ENCODE measurements at regions not wholly inside any gene's neighbourhood (a gene's known extent, or its start where the extent isn't known, plus 50 kb on each side); places are given as distances from the start of the nearest gene placed in this dataset.

DNA sequence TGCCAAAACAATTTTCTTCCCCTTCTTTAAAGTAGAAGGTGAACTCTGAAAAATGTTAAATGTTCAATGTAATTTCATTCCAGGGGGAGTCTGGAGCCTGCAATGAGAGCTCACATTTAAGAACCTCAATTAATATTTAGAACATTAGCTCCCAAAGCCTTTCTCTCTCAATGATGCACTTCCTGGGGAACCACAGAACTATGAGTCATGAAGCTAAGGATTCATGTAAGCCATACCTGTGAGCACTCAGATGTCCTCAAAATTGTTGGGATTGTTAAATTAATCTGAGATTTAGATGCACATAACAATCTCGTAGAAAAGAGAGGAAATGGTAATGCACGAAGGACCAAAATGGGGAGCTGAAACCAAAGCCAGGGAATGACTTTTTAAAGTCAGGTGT is 244.2 kb upstream of the LRIG1 start:
- DNase-seq (ENCODE audit: low spot score) (no peak), ATAC-seq (ENCODE audit: low read depth) (peak; percentile 81; the same call in 1 of the 3 replicates)
- Histone ChIP-seq H3K36me3 (ENCODE audit: low read depth) (no peaks in the 10 kb centered on the region), H3K4me3 (ENCODE audit: severe bottlenecking) (no peak overlapping the region), H3K27ac (ENCODE audit: poor library complexity, severe bottlenecking) (no peak overlapping the region), H3K4me1 (ENCODE audit: insufficient read depth, poor library complexity, severe bottlenecking) (peaks cover 6% of the 10 kb centered on the region), H3K9me3 (ENCODE audit: severe bottlenecking) (no peaks in the 10 kb centered on the region), H3K27me3 (ENCODE audit: insufficient read depth, poor library complexity, severe bottlenecking) (no peaks in the 10 kb centered on the region)
- TF ChIP-seq, protein P1, sequence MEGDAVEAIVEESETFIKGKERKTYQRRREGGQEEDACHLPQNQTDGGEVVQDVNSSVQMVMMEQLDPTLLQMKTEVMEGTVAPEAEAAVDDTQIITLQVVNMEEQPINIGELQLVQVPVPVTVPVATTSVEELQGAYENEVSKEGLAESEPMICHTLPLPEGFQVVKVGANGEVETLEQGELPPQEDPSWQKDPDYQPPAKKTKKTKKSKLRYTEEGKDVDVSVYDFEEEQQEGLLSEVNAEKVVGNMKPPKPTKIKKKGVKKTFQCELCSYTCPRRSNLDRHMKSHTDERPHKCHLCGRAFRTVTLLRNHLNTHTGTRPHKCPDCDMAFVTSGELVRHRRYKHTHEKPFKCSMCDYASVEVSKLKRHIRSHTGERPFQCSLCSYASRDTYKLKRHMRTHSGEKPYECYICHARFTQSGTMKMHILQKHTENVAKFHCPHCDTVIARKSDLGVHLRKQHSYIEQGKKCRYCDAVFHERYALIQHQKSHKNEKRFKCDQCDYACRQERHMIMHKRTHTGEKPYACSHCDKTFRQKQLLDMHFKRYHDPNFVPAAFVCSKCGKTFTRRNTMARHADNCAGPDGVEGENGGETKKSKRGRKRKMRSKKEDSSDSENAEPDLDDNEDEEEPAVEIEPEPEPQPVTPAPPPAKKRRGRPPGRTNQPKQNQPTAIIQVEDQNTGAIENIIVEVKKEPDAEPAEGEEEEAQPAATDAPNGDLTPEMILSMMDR (IDR thresholded peaks at IDR 0.05; ENCODE audit: poor library complexity, severe bottlenecking): no peak

DNA sequence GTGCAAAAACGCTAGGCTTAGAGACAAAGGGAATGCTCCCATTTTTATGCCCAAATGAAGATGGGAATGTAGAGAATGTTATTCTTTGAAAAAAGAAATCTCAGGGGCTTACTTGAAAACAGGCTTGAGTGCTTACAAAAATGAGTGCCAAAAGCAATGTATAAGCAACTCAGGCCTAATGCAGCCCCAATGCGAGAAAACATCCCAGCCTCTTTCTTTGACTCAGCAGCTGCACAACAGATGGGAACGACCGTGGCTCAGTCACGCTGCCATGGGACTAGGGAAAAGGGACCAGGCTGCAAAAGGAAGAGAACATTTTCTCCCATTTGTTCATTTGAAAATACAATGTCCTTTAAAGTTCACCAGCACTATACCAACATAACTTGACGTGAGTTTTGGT is 246.4 kb upstream of the LRIG1 start:
- H3K4me3 ChIP-seq (ENCODE audit: severe bottlenecking): no peak overlapping the region
- H3K27ac ChIP-seq (ENCODE audit: poor library complexity, severe bottlenecking): no peak overlapping the region
- TF ChIP-seq, protein P1 (IDR thresholded peaks at IDR 0.05; ENCODE audit: poor library complexity, severe bottlenecking): no peak
- H3K4me1 ChIP-seq (ENCODE audit: insufficient read depth, poor library complexity, severe bottlenecking): no peaks in the 10 kb centered on the region
- no peaks in the 10 kb centered on the region for H3K9me3 ChIP-seq (ENCODE audit: severe bottlenecking)
- H3K27me3 ChIP-seq (ENCODE audit: insufficient read depth, poor library complexity, severe bottlenecking): no peaks in the 10 kb centered on the region
- no peaks in the 10 kb centered on the region for H3K36me3 ChIP-seq (ENCODE audit: low read depth)
- DNase-seq (ENCODE audit: low spot score) (no peak), ATAC-seq (ENCODE audit: low read depth) (no peak)

DNA sequence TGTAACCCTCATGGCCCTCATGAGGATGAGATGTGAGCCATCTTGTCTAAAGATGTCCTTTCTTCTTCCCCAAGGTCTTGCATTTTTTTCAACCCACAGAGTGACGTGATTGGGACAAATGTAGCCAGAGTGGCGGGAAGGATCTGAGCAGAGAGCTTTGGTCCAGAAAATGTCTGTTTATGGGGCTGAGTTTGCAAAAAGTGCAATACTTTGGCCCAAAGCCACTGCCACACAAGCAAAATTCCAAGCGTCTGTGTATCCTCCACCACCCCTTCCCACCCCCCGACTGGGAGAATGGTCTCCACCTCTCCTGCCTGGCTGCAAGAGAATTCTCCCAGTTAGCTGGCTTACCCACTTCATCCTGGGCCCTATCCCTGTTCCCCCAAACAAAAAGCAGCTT is 246.9 kb upstream of the LRIG1 start:
- Histone ChIP-seq H3K36me3 (ENCODE audit: low read depth) (no peaks in the 10 kb centered on the region), H3K4me3 (ENCODE audit: severe bottlenecking) (no peak overlapping the region), H3K27me3 (ENCODE audit: insufficient read depth, poor library complexity, severe bottlenecking) (no peaks in the 10 kb centered on the region), H3K9me3 (ENCODE audit: severe bottlenecking) (no peaks in the 10 kb centered on the region), H3K27ac (ENCODE audit: poor library complexity, severe bottlenecking) (no peak overlapping the region), H3K4me1 (ENCODE audit: insufficient read depth, poor library complexity, severe bottlenecking) (no peaks in the 10 kb centered on the region)
- DNase-seq (ENCODE audit: low spot score) (no peak), ATAC-seq (ENCODE audit: low read depth) (no peak)
- TF ChIP-seq, protein P1 (IDR thresholded peaks at IDR 0.05; ENCODE audit: poor library complexity, severe bottlenecking): no peak

DNA sequence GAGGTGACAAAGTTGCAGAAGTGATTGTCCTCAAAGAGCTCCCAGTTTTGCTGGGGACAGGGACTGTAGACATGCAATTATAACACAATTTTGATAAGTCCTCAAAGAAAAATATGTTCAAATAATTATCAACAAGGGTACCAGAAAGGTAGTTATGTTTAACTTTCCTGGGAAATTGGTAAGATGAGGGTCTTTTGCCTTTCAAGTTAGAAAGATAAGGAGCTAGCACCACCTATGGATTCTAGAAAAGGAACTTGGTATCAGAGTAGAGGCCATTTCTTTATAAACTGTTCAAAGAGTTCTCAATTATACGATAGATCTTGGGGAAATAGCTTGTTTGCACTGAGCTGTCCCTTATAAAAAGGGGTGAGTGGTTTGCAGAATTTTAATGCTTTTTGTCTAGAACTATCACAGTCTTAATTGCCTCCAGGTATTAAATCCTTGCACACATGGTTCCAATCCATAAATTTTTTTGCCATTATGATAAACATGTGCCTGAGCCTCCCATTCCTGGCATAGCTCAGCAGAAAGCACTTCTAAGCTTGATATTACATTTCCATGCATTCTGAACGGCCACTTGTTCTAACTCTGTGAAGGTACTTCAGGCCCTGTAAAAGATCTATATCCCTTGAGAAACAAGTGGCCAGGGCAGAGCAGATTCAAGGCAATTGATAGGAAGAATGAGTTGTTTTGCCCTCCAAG is 247.5 kb upstream of the LRIG1 start:
- Histone ChIP-seq H3K27ac (ENCODE audit: poor library complexity, severe bottlenecking) (no peak overlapping the region), H3K4me1 (ENCODE audit: insufficient read depth, poor library complexity, severe bottlenecking) (no peaks in the 10 kb centered on the region), H3K36me3 (ENCODE audit: low read depth) (no peaks in the 10 kb centered on the region), H3K27me3 (ENCODE audit: insufficient read depth, poor library complexity, severe bottlenecking) (no peaks in the 10 kb centered on the region), H3K4me3 (ENCODE audit: severe bottlenecking) (no peak overlapping the region), H3K9me3 (ENCODE audit: severe bottlenecking) (no peaks in the 10 kb centered on the region)
- DNase-seq (ENCODE audit: low spot score): no peak
- TF ChIP-seq, protein P1 (IDR thresholded peaks at IDR 0.05; ENCODE audit: poor library complexity, severe bottlenecking): peak; percentile 16
- no peak for ATAC-seq (ENCODE audit: low read depth)

DNA sequence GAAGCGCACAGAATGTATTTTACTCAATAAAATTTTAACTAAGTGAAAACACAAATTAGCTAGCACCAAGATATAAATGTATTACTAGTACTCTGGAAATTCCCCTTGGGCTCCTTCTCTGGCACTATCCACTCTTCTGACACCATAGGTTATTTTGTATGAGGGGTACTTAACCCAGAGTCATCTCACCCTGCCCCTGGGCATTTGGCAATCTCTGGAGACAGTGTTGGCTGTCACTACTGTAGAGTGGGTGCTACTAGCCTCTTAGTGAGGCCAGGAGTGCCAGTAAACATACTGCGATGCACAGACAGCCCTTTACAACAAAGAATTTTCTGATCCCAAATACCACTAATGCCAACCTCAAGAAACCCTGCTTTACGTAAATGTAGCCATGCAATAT is 246.3 kb upstream of the KBTBD8 start:
- Histone ChIP-seq H3K27ac (ENCODE audit: poor library complexity, severe bottlenecking) (no peak overlapping the region), H3K4me1 (ENCODE audit: insufficient read depth, poor library complexity, severe bottlenecking) (no peaks in the 10 kb centered on the region), H3K27me3 (ENCODE audit: insufficient read depth, poor library complexity, severe bottlenecking) (no peaks in the 10 kb centered on the region), H3K36me3 (ENCODE audit: low read depth) (no peaks in the 10 kb centered on the region), H3K9me3 (ENCODE audit: severe bottlenecking) (no peaks in the 10 kb centered on the region), H3K4me3 (ENCODE audit: severe bottlenecking) (no peak overlapping the region)
- TF ChIP-seq, protein P1 (IDR thresholded peaks at IDR 0.05; ENCODE audit: poor library complexity, severe bottlenecking): no peak
- ATAC-seq (ENCODE audit: low read depth) (no peak), DNase-seq (ENCODE audit: low spot score) (no peak)
